ENCODE measurements at regions not wholly inside any gene's neighbourhood (a gene's known extent, or its start where the extent isn't known, plus 50 kb on each side); places are given as distances from the start of the nearest gene placed in this dataset.

- TF ChIP-seq E2F1 (CRISPR knock-in tag; IDR thresholded peaks at IDR 0.05) (no peak), CTCF (IDR thresholded peaks at IDR 0.05) (no peak), IRF1 (CRISPR knock-in tag; IDR thresholded peaks at IDR 0.05) (no peak), E2F4 (CRISPR knock-in tag; IDR thresholded peaks at IDR 0.05; ENCODE audit: borderline replicate concordance, low read depth) (no peak), HMGXB4 (CRISPR knock-in tag; IDR thresholded peaks at IDR 0.05) (no peak), ZBTB43 (CRISPR knock-in tag; IDR thresholded peaks at IDR 0.05) (no peak), CREB1 (CRISPR knock-in tag; IDR thresholded peaks at IDR 0.05) (no peak), KAT7 (CRISPR knock-in tag; IDR thresholded peaks at IDR 0.05; ENCODE audit: borderline replicate concordance) (no peak), USF2 (CRISPR knock-in tag; IDR thresholded peaks at IDR 0.05) (no peak), CREM (CRISPR knock-in tag; IDR thresholded peaks at IDR 0.05) (no peak)
Measured at GRCh38 chr3:65158023-65158422, 470.2 kb upstream of the ADAMTS9 start.

Data from WTC11 (cell line).